ENCODE measurements at regions not wholly inside any gene's neighbourhood (a gene's known extent, or its start where the extent isn't known, plus 50 kb on each side); places are given as distances from the start of the nearest gene placed in this dataset.

DNA sequence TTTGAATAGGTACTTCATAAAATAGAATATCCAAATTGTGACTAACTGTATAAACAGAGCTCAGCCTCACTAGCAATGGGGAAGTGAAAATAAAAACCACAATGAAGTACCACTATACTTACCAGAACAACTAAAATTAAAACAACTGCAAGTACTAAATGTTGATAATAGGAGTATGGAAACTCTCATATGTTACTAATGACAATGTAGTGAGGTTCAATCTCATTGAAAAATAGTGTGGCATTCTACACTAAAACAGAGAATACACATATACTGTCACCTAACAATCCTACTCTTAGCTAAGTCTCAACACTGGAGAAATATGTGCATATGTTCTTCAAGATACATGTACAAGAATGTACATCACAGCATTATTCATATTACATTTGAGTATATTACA, 132.0 kb upstream of the CARMIL1 start:
- no peak overlapping the region for H3K4me3 ChIP-seq (replicated peaks; ENCODE audit: low read depth, low read length)
- DNase-seq (ENCODE audit: low read depth): no peak
- TF ChIP-seq, protein P1, sequence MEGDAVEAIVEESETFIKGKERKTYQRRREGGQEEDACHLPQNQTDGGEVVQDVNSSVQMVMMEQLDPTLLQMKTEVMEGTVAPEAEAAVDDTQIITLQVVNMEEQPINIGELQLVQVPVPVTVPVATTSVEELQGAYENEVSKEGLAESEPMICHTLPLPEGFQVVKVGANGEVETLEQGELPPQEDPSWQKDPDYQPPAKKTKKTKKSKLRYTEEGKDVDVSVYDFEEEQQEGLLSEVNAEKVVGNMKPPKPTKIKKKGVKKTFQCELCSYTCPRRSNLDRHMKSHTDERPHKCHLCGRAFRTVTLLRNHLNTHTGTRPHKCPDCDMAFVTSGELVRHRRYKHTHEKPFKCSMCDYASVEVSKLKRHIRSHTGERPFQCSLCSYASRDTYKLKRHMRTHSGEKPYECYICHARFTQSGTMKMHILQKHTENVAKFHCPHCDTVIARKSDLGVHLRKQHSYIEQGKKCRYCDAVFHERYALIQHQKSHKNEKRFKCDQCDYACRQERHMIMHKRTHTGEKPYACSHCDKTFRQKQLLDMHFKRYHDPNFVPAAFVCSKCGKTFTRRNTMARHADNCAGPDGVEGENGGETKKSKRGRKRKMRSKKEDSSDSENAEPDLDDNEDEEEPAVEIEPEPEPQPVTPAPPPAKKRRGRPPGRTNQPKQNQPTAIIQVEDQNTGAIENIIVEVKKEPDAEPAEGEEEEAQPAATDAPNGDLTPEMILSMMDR (IDR thresholded peaks at IDR 0.05; ENCODE audit: low read length, missing control alignments): no peak

DNA sequence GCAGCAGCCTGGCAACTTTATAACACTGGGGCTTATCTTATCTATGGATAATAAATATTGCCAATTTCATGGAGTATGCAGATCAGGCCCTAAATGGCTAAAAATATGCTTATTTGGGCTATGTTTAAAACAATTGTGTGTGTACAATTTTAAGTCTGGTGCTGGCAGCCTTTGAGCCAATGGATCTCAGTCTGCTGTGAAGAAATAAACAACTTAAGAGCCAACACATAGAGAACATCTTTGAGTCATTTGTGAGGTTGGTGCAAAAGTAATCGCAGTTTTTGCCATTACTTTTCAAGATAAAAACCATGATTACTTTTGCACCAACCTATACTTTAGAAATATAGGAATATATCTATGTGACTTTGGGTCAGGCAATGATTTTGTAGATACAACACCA, 129.1 kb upstream of the CARMIL1 start:
- no peak overlapping the region for H3K4me3 ChIP-seq (replicated peaks; ENCODE audit: low read depth, low read length)
- TF ChIP-seq, protein P1 (IDR thresholded peaks at IDR 0.05; ENCODE audit: low read length, missing control alignments): no peak
- no peak for DNase-seq (ENCODE audit: low read depth)

DNA sequence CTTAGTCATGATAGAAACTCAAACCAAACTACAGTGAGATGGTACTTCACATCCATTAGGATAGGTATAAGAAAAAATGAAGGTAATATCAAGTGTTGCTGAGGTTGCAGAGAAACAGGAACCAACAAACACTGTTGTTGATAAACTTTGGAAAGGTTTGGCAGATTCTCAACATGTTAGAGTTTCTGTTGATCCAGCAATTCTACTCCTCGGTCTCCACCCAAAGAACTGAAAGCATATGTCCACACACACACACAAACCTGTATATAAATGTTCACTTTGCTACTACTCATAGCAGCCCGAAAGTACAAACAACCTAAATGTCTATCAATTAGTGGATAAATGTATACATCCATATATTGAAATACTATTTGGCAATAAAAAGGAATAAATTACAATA, 128.3 kb upstream of the CARMIL1 start:
- TF ChIP-seq, protein P1 (IDR thresholded peaks at IDR 0.05; ENCODE audit: low read length, missing control alignments): no peak
- no peak for DNase-seq (ENCODE audit: low read depth)
- H3K4me3 ChIP-seq (replicated peaks; ENCODE audit: low read depth, low read length): no peak overlapping the region

DNA sequence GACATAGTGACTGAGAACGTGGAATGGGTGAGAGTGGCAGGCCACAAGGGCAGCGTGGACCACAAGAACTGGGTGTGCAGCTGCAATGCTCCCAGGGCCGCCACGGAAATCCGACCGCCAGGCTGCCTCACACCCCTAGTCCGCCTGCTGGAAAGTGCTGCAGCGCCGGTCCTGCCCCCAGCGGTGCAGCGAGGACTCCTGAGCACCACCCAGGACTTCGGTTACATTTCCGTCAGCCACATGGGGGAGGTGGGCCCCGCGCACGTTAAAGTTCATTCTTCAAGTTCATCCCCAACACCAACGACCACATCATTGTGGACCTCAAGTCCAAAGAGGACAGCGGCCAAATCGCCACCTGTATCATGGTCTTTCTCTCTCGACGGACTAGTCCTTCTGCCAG, 126.1 kb upstream of the CARMIL1 start:
- H3K4me3 ChIP-seq (replicated peaks; ENCODE audit: low read depth, low read length): no peak overlapping the region
- no peak for DNase-seq (ENCODE audit: low read depth)
- TF ChIP-seq, protein P1 (IDR thresholded peaks at IDR 0.05; ENCODE audit: low read length, missing control alignments): no peak

DNA sequence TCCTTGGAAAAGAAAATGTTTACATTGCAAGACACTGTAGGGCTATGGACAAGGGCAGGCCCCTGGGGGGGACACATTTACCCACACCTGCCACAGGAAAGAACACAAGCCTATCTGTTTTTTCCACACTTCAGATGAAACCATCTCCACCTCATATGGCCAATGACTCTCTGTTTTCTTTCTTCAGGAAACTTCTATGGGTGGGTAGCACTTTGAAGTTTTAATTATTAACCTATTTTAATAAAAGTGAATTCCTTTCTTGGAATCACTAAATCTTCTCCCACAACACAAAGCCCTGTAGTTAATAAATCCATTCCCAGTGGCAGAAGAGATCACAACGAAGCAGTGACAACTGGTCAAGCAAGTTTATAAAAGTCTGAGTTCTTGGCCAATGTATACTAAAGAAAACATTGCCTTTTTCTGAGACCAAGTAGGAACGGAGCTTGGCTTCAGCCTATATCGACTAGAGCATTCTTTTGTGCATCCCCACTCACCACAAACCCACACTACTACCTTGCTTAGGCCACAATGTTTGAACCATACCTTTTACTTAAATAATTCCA, 125.1 kb upstream of the CARMIL1 start:
- no peak overlapping the region for H3K4me3 ChIP-seq (replicated peaks; ENCODE audit: low read depth, low read length)
- TF ChIP-seq, protein P1 (IDR thresholded peaks at IDR 0.05; ENCODE audit: low read length, missing control alignments): no peak
- DNase-seq (ENCODE audit: low read depth): no peak

DNA sequence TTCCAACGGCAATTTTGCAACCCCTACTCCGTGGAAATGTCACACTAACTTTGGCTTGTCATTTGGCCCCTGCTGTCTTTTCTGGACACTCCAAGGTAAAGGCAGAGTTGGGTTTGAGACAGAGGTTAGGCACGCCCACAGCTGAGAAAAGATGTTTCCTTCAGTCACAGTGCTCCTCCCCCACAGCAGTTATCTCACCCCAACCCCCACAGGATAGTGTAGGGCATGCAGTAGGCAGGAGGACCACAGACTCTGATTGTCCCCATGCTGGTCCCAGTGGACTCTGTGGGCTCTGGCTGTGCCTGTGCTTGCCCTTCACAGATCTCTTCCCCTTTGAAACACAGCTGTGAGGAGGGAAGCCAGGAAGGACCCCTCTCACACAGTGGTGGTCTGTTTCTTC, 124.0 kb upstream of the CARMIL1 start:
- no peak for DNase-seq (ENCODE audit: low read depth)
- TF ChIP-seq, protein P1 (IDR thresholded peaks at IDR 0.05; ENCODE audit: low read length, missing control alignments): no peak
- H3K4me3 ChIP-seq (replicated peaks; ENCODE audit: low read depth, low read length): no peak overlapping the region

DNA sequence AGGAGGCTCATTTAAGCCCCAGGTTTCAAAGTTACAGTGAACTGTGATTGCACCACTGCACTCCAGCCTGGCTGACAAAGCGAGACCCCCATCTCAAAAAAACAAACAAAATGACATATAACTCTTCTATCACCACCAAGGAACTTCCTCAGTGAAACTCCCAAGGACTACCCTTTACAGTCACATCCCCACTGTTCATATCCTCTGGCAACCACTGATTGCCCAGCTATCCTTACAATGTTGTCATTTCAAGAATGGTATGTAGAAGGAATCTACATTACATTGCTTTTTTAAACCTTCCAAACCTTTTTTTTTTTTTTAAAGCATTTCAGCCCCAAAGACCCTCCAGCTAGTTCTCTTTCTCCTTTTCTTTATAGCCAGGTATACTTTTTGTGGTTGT, 123.1 kb upstream of the CARMIL1 start:
- H3K4me3 ChIP-seq (replicated peaks; ENCODE audit: low read depth, low read length): no peak overlapping the region
- TF ChIP-seq, protein P1 (IDR thresholded peaks at IDR 0.05; ENCODE audit: low read length, missing control alignments): no peak
- DNase-seq (ENCODE audit: low read depth): no peak
